HG03135 (cell line): ENCODE measurements at regions not wholly inside any gene's neighbourhood (a gene's known extent, or its start where the extent isn't known, plus 50 kb on each side); places are given as distances from the start of the nearest gene placed in this dataset.
"Not testable (repeated sequence)": the region's sequence is repeated elsewhere in the genome, so short reads cannot be mapped to it uniquely, and the experiment has no call there.

Experiments used
- ATAC-seq: cut with Tn5 transposase; IDR thresholded peaks from one replicate; pipeline ENCODE4 v1.9.1; 2021; ENCODE audit warnings: mild to moderate bottlenecking, moderate library complexity; ENCODE audit not compliant: unreplicated experiment

DNA sequence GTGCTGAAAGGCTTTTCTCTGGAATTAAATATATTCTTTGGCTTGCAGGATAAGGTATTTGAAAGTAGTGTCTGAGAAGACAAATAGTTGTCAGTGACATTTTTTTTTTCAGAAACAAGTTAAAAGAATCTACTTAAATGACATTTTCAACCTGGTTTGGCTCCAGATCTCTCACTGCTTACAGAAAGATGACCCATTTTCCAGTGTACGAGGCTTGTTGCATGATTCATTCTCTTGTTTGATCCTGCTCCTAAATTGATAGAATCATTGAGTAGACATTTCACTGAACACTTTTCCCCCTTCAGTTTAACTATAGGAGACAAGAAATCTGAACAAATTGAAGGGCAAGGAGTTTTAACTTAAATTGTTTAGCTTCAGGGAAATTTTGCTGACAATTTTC is 546.1 kb downstream of the ZNF608 start:
- ATAC-seq, result no peak

DNA sequence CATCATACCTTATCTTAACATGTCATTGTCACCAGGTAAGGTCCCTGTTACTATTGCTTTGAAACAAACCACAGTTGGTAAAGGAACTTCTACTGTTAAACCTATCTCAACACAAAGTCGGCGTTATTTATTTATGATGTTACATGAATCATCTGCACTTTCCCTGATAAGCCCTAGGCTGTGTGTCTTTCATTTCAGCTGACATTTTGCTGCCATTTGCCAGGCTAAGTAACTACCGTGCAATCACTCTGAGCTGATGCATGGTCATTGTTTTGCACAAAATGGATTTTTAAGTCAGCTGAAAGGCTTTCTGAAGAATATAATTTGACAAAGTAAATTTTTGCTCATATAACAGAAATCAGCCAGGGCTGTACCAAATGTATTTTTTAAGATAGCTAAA is 546.5 kb downstream of the ZNF608 start:
- no peak for ATAC-seq

DNA sequence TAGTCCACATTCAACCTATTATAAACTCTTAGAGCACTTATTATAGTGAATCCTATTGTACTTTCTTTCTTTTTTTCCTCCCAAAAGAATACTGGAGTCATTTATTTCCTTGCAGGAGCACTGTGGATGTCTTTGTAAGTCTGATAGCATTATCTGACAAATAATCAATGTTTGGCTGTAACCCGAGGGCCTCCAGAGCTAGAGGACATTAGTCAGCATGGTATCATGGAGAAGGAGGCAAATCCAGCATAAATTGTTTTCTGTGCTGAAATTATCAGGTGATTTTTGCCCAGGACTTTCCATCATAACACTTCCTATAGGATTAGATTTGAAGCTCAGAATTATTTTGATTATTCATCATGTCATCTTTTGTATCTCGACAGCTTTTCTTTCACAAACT is 551.0 kb downstream of the ZNF608 start:
- ATAC-seq, result no peak

DNA sequence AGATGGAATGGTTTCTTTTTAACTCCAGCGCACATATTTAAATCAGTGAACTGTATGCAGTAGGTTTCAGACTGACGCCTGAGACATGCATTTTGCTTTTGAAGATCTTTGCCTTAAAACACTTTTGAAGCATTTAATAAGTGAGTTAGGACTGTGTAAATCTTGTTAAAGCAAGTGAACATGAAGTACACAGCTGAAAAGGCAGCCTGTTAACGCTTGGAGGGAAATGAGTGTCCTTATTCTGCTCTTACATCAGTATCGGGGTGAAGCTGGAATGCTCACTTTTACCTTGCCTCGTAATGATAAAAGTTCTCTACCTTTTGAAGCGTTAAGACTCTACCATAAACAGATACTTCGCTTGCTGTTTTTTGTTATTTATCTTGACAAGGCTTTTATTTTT is 552.2 kb downstream of the ZNF608 start:
- ATAC-seq, result no peak

DNA sequence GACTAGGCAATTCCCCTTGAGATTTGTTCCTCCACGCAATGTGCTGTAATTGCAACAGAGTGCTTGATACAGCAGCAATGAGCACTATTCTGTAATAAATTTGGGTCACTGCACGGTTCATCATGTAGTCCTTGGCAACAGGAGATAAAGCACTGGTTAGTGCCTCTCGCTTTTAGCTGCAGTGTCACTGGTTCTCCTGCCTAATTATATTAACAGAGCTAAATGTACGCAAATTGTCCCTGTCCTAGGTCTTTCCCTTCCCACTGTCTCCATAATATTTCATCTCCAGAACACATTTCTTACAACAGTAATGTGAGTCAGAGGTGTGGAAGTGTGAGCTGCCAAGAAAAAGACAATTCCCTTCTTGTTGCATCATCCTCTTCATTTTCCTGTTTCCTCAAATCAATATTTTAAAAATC is 553.1 kb downstream of the ZNF608 start:
- no peak for ATAC-seq

DNA sequence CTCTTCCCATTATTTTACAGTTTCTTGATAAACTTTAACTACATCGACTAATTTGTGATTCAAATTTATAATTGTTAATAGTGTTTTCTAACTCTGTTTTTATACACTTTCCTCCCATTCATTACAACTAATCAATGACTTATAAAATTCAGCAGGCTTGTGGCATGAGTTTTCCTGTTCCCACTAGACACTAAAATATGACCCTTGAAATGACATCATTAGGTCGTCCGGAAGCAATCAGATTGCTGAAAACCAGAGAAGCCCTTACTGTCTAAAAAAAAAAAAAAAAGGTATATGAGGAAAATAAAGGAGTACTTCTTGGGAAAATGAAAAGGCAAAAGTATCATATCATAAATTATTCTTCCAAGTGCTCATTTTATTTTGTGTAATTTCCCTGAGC is 553.7 kb downstream of the ZNF608 start:
- no peak for ATAC-seq

DNA sequence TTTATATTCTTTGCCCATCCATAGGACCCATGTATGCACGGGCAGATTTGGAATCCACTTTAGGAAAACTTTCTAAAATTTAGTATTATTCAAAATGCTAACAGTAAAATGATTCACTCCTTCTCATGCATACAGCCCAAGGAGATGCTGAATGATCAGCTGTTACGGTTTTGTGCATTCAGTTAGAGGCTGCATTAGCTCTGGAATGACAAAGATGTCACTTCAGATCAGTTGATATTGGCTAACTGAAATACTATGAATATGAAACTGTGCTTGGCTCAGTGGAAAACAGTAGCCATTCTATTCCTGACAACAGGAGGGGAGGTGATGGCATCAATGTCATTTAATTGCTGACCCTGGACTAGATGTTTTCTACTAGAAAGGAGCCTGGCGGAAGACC is 560.7 kb downstream of the ZNF608 start:
- no peak for ATAC-seq

DNA sequence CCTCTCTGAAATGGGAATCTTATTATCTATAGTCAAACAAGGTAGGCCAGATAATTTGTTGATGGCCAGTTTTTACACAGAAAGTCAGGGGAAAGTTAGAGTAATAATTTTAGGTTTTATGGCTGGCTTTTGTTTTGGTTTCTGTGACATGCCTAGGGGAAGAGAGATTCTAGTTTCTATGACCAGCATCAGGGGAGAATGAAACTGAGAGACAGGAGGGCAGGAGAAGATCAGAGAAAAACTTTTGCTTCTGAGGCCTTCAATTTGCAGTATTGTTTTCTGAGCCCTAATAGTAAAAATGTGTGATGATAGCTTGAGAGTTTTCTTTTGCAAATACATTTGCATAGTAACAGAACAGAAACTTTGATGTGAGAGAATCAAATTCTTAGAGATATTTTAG is 564.3 kb downstream of the ZNF608 start:
- no peak for ATAC-seq

DNA sequence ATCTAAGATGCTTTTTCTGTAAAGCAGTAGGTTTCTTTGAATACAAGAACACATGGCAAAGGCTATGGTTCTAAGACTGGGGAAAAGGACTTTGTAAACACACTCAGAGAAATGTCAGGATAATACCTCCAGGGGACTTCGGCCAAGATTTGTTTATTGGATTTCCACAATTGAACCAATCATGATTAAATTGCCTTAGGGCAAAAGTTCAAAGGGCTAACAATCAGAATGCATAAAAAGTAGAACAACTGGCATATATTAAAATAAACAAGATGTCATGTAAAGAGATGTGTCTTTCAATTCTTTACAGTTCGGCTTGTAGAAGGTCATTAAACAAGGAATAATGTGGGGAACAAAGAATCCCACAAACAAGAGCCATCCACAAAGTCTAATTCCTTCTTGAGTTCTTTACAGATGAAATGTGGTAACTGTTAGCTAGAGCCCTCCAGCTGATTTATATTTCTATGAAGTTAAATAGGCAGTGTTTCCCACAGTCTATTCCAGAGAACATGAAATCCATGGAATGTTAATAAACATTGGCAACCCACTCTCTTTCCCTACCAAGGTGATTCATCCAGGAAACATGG is 565.5 kb downstream of the ZNF608 start:
- ATAC-seq, result no peak

DNA sequence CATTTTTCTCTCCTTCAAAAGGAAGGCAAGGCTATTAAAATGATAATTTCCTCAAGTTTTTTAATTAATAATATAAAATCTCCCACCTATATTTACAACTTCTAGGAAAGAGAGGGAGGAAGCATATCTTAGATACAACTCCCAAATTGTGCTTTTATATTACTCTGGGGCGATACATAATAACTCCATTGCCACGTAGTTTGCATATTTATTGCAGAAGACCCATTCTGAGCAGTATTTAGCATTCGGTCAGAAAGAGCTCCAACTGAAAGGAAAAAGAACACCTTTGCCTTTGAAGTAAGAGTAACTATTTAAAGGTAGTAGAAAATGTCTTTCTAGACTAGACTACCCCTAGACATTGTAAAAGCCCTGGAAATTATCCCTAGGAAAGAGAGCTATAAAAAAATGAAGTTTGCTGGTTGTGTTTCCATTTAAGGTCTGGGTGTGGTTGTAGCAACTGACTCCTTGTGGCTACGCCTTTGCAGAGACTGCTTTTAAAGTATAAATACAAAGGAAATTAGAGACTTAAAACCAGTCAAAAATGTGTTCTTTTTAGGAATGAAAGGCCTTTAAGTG is 566.1 kb downstream of the ZNF608 start:
- no peak for ATAC-seq

DNA sequence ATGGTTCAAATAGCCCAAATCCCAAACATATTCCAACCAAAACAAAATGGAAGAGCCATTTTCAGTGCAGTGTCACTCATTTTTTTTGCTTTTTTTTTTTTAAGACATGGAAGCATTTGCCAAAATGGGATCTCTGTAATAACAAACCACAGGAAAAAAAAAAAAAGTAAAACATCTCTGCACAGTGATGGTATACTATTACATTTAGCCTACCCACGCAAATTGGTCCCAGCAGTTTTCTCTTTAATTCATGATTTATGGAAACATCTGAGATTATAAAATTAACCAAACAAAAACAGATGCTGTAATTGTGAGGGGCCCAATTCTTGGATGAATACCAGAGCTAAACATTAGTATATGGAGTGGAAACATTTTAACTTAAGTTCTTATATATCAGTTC is 566.6 kb downstream of the ZNF608 start:
- ATAC-seq, result no peak

DNA sequence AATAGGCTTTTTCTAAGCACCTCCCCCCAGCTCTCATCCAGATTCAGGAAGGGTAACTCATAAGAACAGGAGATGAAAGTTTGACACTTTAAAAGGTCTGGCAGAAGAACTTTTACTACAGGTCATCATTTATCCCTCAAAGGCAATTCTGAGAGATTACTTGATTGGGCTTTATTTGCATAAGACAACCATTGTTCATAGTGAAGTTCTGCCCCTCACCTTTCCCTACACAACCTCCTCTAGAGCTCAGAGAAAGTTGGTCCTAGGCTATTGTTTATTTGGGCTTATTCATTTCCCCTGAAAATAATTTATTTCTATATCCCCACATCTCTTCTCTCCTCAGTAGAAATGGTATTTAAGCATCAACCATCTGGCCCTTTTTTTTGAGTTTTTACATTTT is 568.4 kb downstream of the ZNF608 start:
- no peak for ATAC-seq

DNA sequence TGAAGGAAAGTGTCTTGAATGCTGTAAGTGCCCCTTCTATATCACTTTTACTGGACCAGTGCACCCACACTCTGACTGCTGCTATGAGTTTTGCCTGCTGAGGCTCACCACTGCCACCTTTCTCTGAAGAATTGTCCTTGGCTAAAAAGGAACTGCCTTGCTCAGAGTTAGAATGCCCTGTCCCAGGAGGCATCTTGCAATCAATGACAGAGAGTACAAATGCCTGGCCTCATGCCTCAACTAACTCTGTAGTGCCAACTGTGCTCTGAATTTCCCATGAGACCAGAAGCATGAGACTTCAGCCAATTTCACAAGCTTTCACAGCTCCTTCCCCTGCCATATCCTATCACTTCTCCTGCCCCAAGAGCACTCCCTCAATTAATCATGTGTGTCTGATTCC is 569.7 kb downstream of the ZNF608 start:
- ATAC-seq, result no peak

DNA sequence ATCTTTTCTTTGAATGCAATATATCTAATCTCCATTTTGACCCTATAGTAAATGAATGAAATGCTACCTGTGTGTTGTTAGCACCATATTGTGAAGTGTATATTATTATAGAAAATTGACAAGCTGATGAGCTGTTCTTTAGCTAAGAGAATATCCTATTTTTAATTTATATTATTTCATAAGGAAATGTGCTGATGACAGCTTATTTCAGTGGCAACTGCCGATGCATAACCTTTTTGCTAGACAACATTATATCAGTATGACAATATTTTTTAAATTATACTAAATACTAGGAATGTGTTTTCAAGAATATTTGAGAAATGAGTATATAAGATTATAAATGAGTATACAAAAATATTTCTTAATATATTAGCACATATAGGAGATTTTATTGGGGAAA is 573.1 kb downstream of the ZNF608 start:
- no peak for ATAC-seq

DNA sequence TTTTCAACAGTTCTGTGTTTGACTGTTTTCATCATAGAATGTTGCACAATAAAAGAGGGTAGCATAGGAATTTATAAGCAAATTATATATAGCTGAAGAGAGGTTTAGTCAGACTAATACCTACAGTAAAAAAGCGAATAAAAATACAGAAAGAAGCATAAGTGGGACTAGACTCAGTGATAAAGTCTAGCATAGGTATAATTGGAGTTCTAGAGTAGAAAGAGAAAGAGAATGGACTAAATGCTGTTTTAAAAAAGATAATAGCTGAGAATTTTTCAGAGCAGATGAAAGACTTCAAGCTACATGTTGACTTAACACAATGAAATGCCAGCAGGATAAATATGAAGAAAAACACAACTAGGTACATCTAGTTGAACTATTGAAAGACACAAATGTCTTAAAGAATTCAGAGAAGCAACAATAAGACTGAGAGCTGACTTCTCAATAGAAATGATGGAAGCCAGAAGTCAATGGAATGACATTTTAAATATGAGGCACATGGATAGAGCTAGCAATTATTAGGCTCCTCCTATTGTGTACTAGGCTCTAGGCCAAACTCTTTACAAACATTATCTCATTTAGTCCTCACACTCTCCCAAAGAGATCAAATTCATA is 573.9 kb downstream of the ZNF608 start:
- no peak for ATAC-seq

DNA sequence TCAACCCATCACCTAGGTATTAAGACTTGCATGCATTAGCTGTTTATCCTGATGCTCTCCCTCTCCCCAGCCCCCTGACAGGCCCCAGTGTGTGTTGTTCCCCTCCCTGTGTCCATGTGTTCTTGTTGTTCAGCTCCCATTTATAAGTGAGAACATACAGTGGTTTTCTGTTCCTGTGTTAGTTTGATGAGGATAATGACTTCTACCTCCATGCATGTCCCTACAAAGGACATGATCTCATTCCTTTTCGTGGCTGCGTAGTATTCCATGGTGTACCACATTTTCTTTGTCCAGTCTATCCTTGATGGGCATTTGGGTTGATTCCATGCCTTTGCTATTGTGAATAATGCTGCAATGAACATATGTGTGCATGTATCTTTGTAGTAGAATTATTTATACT is 578.3 kb downstream of the ZNF608 start:
- not testable (repeated sequence) for ATAC-seq

DNA sequence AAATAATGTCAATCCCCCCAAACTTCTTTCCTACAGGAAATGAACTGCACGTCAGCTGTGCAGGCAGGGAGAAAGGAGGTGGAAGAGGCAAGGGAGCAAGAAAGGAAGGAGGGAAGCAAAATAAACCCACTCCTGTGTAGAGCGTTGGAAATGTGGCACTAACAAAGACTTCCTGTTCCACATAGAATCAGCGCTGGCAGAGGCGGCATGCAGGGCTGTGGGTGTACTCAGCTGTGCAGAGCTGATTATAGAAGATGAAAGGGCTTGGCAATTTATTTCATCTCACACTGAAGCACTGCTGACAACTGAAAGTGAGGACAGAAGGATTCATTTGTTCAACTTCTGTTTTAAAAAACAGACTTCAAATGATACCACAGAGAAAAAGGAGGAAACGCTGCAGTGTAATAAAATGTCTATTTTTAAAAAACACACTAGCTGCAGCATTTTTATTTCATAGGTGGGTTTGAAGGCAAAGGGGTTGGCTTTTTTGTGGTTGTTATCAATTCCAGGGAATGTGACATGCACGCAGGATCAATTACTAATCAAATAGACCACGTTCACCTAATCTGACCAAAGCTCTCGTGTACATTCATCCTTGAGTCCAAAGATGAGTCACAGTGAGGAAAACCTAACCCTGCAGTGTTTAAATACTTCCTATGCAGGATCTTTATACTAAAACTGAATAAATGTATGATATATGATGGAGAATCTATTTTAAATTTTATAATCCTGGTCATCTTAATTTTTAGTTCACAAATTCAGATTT is 583.5 kb downstream of the ZNF608 start:
- no peak for ATAC-seq

DNA sequence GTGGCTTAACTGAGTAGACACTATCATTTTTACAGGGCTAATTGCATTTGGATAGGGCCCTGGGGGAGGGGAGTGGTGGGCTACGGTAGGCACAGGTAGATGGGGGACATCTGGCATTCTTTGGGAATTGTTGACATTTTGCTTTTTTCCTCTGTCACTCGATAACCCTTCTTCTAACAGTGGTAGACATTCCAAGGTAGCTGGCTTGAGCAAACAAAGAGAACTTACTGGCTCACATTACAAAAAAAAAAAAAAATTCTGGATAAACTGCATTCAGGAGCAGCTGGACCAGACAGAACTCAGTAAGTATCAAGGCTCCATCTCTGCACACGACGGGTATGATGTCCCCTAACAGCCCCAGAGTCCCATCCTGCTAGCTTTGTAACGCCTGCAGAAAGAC is 585.2 kb downstream of the ZNF608 start:
- no peak for ATAC-seq

DNA sequence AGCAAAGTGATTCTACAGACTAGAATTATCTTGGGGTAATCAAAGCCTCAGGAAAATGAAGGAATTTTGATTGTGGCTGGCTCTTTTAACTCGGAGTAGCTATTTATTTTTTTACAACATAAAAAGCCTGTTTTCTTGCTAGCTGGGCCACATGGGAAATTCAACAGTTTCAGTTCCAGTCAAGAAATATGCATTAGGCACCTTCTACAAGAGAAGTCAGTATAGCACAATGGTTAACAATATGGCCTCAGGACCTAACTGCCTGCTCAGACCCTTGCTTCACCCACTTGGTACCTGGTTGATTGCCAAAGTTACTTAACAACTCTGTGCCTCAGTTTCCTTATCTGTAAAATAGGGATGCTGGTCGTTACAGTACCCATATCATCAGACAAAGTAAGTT is 586.2 kb downstream of the ZNF608 start:
- ATAC-seq, result no peak

DNA sequence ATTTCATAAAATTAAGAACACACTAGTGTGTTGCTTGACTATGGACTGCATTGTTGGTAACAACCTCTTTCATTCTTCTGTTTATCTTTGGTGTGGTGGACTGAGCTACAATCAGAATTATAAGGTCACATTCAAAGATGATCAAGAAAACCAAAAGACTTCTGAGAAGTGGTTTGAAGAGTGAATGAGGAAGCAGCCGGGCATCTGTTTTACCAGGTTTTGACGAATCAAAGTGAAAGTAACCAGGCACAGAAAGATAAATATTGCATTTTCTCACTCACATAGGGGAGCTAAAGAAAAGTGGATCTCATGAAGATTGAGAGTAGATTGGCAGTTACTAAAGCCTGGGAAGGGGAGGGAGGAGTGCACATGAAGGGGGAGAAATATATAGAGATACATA is 589.1 kb downstream of the ZNF608 start:
- no peak for ATAC-seq

DNA sequence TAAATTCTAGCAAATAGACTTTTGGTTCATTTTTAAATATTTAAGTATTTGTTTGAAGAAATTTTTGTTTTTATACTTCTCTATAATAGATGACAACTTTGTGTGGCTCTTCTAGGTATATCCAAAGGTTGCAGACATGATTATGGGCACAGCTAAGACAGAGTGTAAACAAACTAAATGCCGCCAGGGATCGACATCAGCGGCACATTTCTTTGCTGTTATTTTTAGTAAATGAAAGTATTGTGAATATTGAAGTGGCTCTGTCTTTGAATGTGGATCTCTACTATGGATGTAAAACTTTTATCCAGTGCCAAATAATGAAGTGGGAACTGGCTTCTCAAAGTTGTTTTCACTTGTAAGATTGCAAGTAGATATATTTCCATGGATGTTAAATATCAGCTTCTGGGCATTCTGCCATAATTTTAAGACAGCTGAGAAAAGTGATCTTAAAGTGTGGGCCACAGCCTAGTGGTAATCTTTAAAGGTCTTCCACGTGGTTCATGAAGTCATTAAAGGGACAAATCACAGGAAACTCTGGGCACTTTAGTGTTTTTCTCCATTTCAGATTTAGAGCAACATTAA is 589.9 kb downstream of the ZNF608 start:
- no peak for ATAC-seq

DNA sequence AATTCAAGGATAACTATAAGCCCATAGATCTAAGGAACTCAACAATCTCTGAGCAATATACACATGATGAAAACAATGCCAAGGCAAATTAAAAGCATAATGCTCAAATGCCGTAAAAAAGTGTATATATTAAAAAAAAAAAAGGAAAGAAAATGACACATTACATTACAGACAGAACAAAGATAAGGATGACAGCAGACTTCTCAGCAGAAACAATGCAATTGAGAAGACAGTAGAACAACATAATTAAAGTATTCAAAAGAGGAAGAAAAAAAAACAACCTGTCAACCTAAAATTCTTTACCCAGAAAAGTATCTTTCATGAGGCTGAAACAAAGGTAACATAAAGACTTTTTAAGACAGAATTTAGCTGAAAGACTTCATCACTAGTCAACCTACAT is 591.7 kb downstream of the ZNF608 start:
- no peak for ATAC-seq
